ENCODE measurements at regions not wholly inside any gene's neighbourhood (a gene's known extent, or its start where the extent isn't known, plus 50 kb on each side); places are given as distances from the start of the nearest gene placed in this dataset.

- TF ChIP-seq, protein P1, sequence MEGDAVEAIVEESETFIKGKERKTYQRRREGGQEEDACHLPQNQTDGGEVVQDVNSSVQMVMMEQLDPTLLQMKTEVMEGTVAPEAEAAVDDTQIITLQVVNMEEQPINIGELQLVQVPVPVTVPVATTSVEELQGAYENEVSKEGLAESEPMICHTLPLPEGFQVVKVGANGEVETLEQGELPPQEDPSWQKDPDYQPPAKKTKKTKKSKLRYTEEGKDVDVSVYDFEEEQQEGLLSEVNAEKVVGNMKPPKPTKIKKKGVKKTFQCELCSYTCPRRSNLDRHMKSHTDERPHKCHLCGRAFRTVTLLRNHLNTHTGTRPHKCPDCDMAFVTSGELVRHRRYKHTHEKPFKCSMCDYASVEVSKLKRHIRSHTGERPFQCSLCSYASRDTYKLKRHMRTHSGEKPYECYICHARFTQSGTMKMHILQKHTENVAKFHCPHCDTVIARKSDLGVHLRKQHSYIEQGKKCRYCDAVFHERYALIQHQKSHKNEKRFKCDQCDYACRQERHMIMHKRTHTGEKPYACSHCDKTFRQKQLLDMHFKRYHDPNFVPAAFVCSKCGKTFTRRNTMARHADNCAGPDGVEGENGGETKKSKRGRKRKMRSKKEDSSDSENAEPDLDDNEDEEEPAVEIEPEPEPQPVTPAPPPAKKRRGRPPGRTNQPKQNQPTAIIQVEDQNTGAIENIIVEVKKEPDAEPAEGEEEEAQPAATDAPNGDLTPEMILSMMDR (IDR thresholded peaks at IDR 0.05 in 8 of 11, conservative IDR thresholded peaks at IDR 0.05 in 3 of 11), result no peak
- TF ChIP-seq POLR2AphosphoS5 (IDR thresholded peaks at IDR 0.05), result no peak
Measured at GRCh38 chr10:112022196-112022595, 161.4 kb downstream of the GPAM start.

All from spleen (tissue), 7 donors.